ENCODE measurements at regions not wholly inside any gene's neighbourhood (a gene's known extent, or its start where the extent isn't known, plus 50 kb on each side); places are given as distances from the start of the nearest gene placed in this dataset.

DNA sequence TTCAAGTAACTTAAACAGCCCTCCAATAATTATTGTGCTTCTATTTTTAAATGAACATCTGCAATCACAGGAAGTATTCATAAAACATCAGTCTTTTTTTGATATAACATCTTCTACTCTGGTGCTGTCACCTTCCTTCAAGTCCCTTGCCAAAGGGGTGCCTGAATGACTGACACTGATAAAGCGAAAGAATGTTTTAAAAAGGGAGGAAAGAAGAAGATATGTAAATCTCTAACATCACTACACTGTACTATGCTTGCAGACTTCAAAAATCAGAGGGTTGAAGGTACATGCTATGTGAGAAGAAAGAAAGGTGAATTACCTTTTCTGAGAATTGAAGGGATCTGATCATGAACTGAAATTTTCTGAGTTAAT lies 253.7 kb downstream of the ZPLD1 start:
- H3K18ac ChIP-seq (ENCODE audit: extremely low read depth, low read length), result no peak overlapping the region
- no peak overlapping the region for H4K91ac ChIP-seq (replicated peaks; ENCODE audit: insufficient read length, low read length)
- no peak overlapping the region for H2AK5ac ChIP-seq (ENCODE audit: low read depth, low read length)
- no peak overlapping the region for H4K8ac ChIP-seq (ENCODE audit: extremely low read depth, insufficient read depth, low read length)
- H3K23ac ChIP-seq (ENCODE audit: insufficient read length), result no peak overlapping the region
- H3K4me3 ChIP-seq (ENCODE audit: extremely low read depth in 1 of 4, insufficient read depth in 2 of 4, low read depth in 3 of 4, low read length in 4 of 4), result no peak overlapping the region
- peaks cover 0 to 1% (median 0%) of the 10 kb centered on the region in 4 experiments; a peak in 1 of 7 replicates for H3K27me3 ChIP-seq (replicated peaks in 1 of 4; ENCODE audit: control insufficient read depth in 3 of 4, extremely low read depth in 1 of 4, insufficient read depth in 3 of 4, low read length in 3 of 4)
- 52% methylated on average over 1 of the region's 1 CpG; no CpG with 5 or more reads in 1 of the 2 experiments for WGBS, 2 experiments (ENCODE audit: extremely low coverage in 1 of 2, insufficient coverage in 1 of 2, insufficient read length in 1 of 2, insufficient replicate concordance in 2 of 2, low coverage in 1 of 2, low lambda C conversion rate in 2 of 2, missing lambda C conversion rate in 1 of 2)
- H3K9ac ChIP-seq (replicated peaks in 1 of 4; ENCODE audit: extremely low read depth in 1 of 4, low read depth in 3 of 4, low read length in 3 of 4), result no peak overlapping the region
- POLR2A ChIA-PET (ENCODE audit: partially characterized antibody), result no interaction called here
- H4K20me1 ChIP-seq (replicated peaks in 1 of 2; ENCODE audit: control insufficient read depth in 1 of 2, insufficient read depth in 2 of 2, low read length in 2 of 2), result no peaks in the 10 kb centered on the region
- peaks cover 0 to 3% (median 0%) of the 10 kb centered on the region in 4 experiments; a peak in 1 of 8 replicates for H3K36me3 ChIP-seq (ENCODE audit: control insufficient read depth in 2 of 4, insufficient read depth in 4 of 4, low read length in 3 of 4)
- H2BK12ac ChIP-seq (ENCODE audit: low read depth, low read length), result no peak overlapping the region
- DNase-seq (ENCODE audit: low read depth in 1 of 2, low spot score in 2 of 2) (no peak), FAIRE-seq (no peak)
- H3K4me2 ChIP-seq (ENCODE audit: insufficient read depth in 1 of 2, low read depth in 2 of 2, low read length in 2 of 2), result no peak overlapping the region
- H2AFZ ChIP-seq (ENCODE audit: low read length), result no peak overlapping the region
- H3K14ac ChIP-seq (ENCODE audit: insufficient read length), result no peak overlapping the region
- no peaks in the 10 kb centered on the region for H3K79me2 ChIP-seq (ENCODE audit: control insufficient read depth in 1 of 2, insufficient read depth in 2 of 2, low read length in 2 of 2)
- H2BK20ac ChIP-seq (ENCODE audit: low read length), result no peak overlapping the region
- no peak overlapping the region for H3K4ac ChIP-seq (replicated peaks; ENCODE audit: insufficient read length, low read depth, low read length)
- H4K5ac ChIP-seq (ENCODE audit: insufficient read length, low read depth, low read length), result peak overlapping the region; percentile 44
- peaks cover 0 to 11% (median 3%) of the 10 kb centered on the region in 4 experiments; a peak in 1 of 7 replicates for H3K4me1 ChIP-seq (replicated peaks in 1 of 4; ENCODE audit: control insufficient read depth in 3 of 4, insufficient read depth in 4 of 4, low read length in 3 of 4)
- no peak overlapping the region for H2BK120ac ChIP-seq (replicated peaks; ENCODE audit: low read depth, low read length)
- H3K9me3 ChIP-seq (ENCODE audit: insufficient read depth in 2 of 2, low read depth in 1 of 2, low read length in 1 of 2), result 0 out of 4 replicates have a peak, but pooled peaks cover 0 to 2% of the 10 kb centered on the region in 2 experiments
- CTCF ChIA-PET (ENCODE audit: partially characterized antibody), result no interaction called here
- no peak overlapping the region for H3K56ac ChIP-seq (replicated peaks; ENCODE audit: insufficient read length, low read depth, low read length)
- H3K27ac ChIP-seq (ENCODE audit: low read depth, low read length), result no peak overlapping the region
- H3K23me2 ChIP-seq (ENCODE audit: low read depth, low read length), result no peaks in the 10 kb centered on the region
- no peak overlapping the region for H2BK15ac ChIP-seq (ENCODE audit: low read length)
- H2BK5ac ChIP-seq (ENCODE audit: low read depth, low read length), result no peak overlapping the region
- no peaks in the 10 kb centered on the region for H3K79me1 ChIP-seq (ENCODE audit: low read depth, low read length)
- no peak for TF ChIP-seq MAFK (IDR thresholded peaks at IDR 0.05; ENCODE audit: low read depth, low read length)
